Fibroblast of skin of abdomen (primary cell): ENCODE measurements at regions not wholly inside any gene's neighbourhood (a gene's known extent, or its start where the extent isn't known, plus 50 kb on each side); places are given as distances from the start of the nearest gene placed in this dataset.

Experiments
- DNase-seq: peaks from one replicate; pipeline ENCODE4 v3.0.0-alpha.2; 2013

DNA sequence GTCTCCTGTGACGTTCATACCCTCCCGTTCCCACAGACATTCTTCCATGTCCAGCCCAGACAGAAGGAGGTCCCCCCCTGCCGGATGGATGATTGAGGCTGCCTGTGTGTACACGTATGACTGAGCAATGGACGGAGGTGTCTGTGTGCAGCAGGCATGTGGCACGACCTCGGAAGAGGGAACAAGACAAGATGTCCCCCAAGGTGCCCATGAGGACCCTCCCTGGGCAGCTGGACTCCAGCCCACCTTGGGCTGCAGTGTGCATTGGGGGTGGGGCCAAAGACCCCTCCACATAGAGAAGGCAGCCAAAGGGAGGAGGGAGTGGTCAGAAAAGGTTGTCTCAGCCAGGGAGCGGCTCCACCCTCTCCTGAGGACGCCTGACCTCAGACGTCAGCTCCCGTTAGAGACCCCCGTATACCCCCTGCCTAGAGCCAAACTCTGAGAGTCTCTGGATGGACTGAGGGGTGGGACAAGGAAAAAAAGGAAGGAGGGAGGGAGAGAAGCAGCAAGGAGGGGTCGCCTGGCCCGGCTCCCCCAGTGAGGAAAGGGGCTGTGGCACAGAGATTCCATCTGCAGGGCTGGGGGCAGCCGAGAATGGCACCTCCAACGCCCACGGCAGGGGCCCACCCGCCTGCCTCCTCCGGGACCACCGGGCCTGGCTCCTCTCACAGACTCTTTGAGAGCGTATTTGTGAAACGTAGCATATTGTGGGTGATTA lies 92.9 kb upstream of the BHLHE23 start:
- no peak for DNase-seq

DNA sequence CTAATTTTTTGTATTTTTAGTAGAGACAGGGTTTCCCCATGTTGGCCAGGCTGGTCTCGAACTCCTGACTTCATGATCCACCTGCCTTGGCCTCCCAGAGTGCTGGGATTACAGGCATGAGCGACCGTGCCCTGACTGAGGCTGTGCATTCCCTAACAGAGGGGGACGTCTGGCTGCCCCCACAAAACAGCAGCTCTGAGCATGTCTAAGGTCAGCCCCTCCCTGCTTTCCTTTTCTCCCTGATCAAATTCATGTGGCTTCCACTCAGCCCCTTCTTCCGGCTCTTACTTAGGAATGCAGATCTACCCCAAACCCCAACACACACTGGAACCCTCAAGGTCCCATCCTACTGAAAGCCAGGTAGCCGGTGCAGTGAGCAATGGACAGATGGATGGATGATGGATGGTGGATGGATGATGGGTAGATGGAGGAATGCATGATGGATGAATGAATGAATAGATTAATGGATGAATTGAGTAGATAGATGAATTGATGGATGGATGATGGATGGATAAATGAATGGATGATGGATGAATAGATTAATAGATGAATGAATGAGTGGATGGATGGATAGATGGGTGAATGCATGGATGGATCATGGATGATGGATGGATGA lies 91.5 kb upstream of the BHLHE23 start:
- DNase-seq = no peak

DNA sequence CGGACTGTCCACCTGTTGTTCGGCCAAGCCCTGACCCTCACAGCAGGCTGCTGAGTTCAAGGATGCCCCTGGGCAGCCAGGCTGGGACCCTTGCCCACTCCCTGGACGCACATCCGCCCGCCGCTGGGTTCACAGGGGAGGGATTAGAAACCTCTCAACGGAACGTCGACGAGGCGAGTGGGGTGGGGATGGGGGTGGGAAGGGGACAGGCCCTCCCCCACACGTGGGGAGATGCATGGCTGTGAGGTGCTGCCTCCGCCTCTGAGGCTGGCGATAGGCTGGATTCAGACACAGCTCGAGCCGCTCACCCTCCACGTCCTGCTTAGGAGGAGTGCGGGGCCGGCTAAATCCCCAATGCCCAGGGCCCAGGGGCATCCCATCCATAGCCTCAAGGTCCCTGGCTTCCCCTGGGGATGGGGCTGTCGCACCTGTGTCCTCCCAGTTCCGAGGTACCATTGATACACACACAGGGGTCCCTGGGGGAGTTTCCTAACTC lies 90.6 kb upstream of the BHLHE23 start:
- no peak for DNase-seq

DNA sequence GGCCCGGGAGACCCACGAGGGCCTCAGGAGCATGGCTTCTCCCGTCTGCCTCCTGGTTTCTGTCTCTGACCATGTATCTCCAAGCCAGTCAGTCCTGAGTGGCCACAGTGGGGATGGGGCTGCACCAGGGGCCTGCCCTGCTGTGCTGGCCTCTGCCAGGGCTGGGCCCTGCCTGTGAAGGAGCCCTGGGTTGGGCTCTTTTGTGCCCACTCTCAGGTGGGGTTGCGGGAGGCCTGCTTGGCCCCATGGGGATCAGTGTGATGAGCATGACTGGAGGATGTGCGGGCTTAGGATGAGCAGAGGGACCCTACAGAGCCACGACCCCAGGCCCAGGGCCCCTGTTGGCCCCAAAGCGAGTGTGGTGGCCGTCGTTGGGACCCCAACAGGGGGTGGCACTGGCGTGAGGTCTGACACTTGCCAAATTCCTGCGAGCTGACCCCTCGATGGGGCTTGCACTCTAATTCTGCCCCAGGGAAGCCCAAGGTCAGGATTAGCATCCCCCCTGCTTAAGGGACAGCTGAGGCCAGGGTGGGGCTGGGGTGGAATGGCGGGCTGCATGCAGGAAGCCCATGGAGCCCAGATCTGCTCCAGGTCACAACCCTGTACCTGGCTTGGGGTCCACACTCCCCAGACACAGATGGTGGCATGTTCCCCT lies 90.0 kb upstream of the BHLHE23 start:
- DNase-seq = no peak

DNA sequence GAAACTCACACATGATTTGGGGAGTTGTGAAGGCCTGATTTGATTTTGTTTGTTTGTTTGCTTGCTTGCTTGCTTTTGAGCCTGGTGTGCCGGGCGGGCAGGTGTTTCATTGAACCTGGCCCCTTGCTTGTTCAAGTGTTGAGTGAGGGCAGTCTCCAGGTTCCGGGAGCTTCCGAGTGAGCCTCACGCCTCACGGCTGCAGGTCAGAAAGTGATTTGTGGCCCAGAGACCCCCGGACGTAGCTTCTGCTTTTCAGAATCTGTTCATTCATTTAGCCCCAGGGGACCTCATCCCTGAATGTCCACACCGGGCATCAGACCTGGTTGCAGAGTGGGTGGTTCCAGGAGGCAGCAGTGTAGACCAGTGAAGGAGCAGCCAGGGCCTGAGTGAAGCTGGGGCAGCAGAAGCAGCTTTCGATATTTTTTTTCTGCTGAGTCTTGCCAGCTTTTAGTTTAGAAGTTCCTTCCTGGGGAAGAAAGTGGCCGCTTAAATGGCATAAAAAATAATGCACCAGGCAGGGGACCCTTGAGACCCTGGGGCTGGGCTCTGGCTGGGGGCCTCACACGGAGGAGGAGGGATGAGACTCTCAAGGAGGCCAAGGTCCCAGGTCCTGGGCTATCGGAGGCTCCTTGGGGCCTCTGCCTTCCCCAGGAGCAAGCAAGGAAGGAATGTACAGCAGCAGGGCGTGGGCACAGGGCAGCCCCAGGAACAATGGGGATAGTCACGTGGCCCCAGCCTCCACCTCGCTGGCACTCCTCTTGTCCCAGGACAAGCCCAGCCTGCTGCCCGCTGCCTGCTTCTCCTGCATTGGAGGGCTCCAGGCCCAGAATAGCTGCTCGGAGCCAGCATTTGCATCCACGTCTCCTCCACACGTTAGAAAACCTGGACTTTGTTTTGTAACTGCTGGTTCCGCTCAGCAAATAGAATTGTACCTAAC lies 89.2 kb upstream of the BHLHE23 start:
- no peak for DNase-seq

DNA sequence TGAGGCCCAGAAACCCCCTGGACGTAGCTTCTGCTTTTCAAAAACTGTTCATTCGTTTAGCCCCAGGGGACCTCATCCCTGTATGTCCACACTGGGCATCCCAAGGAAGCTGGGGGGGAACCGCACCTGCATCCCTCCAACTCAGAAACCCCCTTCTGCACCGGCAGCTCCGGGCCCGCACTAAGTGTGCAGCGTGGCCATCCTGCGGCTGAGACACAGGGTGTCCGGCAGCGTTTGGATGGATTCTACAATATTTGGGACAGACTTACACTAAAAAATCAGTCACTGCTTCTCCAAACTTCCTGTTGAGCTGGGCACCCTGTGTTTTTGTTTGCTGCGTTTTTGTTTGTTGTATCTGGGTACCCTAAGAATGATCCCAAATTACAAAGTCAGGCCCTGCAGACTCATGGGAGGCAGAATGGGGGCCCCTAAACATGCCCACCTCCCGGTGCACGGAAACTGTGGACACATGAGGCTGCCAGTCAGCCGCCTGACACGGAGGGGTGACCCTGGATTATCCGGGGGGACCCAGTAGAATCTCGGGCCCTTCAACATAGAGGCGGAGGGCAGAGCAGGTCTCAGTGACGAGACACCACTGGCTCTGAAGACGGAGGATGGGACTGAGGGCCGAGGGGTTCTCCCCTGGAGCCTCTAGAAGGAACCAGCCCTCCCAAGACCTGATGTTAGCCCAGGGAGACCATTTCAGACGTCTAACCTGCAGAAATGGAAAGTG lies 88.2 kb upstream of the BHLHE23 start:
- DNase-seq = no peak

DNA sequence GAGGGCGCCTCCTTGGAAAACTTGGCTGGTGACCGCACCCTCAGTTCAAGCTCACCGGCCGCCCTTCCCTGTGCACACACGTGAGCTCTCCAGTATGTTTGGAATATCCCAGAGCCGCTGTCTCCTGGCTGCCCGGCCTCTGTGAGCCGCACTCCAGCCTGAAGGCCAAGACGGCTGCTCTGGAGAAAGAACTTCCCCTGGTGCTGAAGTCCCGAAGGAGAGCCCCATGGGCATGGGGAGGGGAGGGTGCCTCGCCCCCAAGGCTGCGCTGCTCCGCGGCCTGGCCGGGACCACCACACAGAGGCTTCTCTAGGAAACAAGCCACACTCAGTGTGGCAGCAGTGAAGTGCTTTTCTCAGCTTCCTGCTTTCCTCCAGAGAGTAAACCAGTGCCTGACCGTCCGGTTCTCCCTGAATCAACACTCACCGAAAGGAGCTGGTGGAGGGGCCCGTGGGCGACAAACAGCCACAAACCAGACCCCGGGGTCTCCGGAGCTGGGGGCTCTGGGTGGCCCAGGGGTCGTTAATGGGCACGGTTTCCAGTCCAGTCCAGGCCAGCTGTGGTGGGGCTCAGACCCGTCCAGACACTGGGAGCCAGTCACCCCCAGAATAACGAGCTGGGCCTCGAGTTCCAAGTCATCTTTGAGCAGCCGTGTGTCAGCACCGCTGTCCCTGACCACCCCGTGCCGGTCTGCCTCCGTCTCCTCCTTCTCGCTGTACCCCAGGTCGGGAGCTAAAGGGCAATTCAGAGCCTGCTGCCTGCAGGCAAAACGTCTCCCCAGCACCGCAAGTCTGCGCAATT lies 87.4 kb upstream of the BHLHE23 start:
- no peak for DNase-seq

DNA sequence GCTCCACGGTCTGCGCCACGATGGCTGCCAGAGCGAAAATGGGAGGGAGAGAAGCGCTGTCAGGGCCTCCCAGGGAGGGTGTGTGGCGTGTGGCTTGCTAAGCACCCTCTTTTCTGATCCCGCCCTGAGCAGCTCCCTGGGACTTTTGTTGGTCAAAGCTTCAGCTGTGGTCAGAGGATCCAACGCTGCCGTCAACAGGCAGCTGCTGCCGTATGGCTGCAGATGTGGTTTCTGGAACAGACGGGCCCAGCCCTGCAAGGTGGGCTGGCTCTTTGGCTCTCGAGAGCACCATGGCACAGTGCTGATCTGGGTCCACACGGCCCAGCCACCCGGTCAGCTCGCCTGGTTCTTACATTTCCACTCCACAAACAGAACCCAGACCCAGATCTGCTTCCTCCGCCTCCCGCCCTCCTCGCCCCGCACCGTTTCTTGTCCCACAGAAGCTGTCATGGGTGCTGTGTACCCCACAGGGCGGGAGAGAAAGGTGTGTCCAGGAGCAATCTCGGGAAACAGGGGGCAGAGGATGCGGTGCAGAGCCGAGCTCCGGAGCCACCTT lies 86.0 kb upstream of the BHLHE23 start:
- DNase-seq = no peak

DNA sequence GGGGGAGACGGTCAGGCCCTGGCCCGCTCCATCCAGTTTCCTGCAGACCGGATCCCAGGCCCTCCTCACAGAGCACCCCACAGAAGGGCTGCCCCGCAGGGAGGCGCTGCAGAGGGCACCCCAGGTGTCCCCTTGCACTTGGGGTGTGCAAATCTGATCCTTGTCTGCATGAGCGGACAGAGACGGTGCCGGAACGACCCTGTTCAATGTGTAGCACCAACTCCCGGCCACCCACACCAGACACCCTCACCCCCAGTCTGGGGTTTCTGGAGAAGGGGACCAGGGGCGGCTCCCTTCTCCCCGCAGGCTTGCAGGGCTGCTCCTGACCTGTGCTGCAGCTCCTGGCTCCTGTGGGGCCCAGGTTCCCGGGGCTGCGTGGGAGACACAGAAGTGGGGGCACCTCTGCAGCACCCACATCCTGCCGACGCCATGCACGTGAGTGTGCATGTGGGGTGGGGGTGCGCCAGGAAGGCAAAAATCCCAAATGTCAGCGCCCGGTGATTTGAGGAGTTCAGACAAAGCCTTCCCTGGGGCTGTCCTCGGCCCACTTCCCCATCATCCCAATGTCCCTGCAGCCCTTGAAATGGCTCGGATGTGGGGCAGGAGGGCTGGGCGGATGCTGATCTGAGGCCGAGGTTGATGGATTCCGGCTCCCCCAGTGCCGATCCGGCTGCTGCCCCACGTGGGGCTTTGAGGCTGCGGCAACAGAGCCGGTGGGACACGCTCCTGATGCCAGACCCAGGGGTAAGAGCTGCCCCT lies 85.3 kb upstream of the BHLHE23 start:
- no peak for DNase-seq

DNA sequence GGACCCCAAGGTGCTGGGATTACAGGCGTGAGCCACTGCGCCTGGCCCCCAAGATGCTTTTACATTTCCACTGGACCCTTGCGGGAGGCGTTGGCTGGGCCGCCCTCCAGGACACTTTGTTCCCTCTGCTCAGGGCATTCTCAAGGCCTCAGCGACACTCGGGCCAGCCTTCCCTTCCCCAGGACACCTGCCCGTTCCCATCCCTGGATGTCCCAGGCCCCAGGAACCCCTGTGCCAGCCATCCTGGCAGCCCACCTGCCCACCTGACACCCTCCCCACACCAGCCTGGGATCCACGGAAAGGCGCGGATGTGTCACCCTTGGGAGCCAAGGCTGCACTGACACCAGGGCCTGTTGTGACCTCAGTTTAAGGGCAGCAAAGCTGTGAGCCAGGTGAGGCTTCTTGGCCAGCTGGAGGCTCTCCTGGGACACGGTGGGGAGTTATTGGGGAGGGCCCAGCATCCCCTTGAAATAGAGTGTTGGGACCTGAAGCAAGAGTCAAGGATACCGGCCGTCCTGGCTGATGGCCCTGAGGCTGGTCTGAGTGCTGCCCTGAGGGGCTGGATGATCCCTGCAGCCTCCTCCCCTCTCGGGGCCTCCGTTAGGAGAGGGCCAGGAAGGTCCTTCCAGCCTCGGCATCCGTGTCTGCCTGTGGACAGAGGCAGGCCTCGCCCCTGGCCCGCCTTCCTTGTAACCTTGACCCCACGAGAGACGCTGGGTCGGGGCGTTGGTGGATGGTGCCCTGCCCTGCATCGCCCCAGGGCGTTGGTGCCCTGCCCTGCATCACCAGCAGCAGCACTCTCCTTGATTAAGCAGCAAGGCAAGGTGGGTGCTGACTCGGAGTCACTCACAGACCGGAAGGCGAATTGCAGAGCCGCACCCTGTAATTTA lies 84.2 kb upstream of the BHLHE23 start:
- no peak for DNase-seq

DNA sequence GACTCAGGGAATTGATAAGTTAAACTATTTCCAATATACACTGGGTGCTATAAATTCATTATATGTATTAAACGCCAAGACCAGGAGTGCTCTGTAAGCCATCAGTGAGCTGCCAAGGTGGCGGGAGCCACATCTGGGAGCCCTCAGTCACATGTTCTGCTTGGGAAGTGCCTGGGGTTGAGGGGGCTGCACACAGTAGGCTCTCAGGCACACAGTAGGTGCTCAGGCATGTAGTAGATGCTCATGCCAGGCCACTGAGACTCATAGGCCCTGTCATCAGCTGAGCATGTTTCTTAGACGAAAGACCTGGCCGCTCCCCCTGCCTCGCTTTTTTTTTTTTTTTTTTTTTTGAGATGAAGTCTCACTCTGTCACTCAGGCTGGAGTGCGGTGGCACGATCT lies 83.3 kb upstream of the BHLHE23 start:
- no peak for DNase-seq

DNA sequence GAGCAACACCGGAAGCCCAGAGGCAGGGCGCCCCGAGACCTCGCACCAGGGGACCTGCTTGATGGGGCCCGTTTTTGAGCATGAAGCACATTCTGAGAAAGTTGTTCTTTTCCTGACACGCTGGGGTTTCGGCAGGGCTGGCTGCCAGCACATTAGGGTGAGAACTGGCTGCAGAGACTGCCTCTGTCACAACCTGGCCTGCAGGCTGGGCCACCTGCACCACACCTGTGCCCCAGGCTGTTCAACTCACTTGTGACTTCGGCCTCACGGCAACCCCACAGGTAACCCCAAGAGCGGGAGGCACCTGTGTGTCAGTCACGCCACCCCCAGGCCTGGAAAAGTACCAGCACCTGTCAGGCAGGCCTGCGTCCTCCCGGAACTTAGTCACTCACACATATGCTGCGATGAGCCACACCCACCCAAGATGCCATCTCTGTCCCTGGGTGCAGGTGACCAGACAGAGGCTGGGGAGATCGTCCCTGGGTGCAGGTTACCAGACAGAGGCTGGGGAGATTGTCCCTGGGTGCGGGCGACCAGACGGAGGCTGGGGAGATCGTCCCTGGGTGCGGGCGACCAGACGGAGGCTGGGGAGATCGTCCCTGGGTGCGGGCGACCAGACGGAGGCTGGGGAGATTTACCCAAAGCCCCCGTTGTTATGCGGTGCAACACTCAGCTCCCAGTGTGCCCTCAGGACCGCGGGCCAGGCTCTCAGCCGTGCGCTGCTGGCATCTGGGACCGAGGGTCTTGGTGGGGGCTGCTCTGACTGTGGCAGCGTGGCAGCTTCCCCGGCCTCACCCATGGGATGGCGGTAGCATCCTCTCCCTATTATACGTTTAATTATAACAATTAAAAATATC lies 82.5 kb upstream of the BHLHE23 start:
- DNase-seq = no peak

DNA sequence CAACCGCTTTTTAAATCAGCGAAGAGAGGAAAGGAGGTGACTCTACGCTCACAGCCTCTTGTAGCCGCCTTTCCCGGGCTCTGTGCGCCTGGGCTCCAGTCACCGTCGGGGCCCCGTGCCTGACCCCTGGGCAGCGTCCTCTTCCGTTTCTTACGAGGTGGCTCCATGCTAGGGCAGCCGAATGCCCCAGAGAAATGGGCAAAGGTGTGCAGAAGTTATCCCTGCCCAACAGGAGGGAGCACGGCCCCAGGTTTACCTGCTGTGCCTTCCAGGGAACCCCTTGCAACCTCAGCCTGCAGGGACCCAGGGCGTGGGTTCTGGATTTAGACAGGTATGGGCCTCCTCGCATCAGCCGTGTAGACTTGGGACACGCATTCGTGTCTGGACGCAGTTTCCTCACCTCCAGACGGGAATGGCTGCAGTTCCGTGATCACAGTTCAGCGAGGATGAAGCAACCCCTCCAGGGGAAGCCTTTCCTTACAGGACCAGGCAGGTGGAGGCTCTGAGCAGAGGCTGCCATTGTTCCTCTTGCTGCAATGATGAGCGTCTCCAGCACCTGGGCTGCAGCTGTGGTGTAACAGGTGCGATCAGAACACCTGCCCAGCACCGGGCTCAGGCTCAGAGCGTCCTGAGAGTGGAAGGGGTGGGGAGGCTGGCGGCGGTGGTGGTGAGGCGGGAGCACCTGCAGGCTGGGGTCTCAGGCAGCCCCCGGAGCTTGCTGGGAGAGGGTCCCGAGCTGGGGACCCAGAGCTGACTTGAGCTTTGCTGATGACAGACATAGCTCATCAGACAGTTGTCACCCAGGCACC lies 81.3 kb upstream of the BHLHE23 start:
- no peak for DNase-seq

DNA sequence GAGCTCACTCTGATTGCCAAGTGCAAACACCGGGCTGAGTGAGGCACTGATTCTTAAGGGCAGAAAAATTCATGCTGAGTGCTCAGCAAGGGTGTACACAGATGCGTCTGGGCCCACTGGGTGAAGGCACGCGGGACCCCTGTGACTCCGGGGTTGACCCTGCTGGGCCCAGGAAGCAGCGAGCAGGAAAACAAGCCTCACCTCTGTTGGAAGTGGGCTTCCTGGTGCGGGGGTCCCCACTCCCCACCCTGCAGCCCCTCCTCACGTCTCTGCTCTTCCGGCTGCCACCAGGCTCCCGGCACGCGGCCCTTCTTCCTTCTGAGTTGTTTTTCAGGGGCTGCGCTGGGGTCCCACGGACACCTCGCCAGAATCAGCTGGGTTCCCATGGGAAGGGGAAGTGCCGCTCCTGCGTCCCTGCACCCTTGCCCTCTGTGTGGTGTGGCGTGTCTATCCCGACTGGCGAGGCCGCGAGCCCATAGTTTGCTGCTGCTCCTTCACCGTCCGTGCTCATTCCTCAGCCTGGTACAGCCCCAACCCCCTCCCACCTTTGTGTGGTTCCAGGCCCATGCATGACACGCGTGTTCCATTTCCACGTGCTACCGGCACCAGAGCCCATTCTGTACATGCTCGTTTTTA lies 80.6 kb upstream of the BHLHE23 start:
- no peak for DNase-seq

DNA sequence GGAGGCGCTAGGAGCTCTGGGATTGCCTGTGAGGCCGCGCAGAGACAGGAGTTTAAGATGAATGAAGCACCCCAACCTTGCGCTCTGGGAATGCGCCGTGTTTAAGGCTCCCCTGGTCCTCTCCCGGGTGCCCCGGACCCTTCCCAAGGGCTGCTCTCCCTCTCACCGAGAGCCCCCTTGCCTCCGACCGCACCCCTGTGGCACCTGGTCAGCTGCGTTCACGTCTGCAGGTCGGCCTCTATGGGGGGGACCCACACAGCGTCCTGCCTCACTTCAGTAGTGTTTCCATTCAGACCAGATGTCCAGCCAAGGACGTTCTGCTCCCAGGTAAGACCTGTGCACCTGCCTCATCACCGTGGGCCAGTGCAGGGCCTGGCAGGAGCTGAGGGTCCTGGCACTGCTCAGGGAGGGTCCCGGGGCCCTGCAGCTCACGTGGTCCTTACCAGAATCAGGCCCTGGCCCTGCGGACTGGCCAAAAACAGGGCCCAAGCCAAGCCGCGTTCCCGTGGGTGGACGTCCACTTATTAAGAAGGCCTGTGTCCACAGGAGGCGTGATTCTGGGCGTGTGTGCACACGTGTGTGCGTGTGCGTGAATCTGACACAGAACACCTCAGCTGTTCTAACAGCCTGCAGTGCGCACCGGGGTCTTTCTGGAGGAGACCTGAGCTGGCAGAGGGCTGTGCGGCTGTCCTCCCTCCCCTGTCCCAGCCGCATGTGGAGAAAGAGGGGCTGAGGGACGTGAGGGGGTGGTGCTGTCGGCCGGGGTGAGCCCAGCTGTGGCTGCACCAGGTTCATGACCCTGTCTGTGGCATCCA lies 79.9 kb upstream of the BHLHE23 start:
- DNase-seq = no peak
